OCI-LY1 (cell line): ENCODE measurements at regions not wholly inside any gene's neighbourhood (a gene's known extent, or its start where the extent isn't known, plus 50 kb on each side); places are given as distances from the start of the nearest gene placed in this dataset.

Experiments
- H2AFZ ChIP-seq: fragments of 200-600 bp; sonication (generic), shearing (Covaris generic); 2 replicates; pipeline ENCODE4 v1.6.0; 2014; ENCODE audit warnings: antibody characterized with exemption, mild to moderate bottlenecking, low read length
- H3F3A ChIP-seq: fragments of 200-600 bp; sonication (generic), shearing (Covaris generic); 2 replicates; pipeline ENCODE4 v1.6.0; 2014; ENCODE audit warnings: mild to moderate bottlenecking, antibody characterized with exemption, low read length, moderate library complexity; ENCODE audit not compliant: insufficient read depth
- H3K27ac ChIP-seq: fragments of 200-600 bp; sonication (generic); 2 replicates; pipeline ENCODE4 v1.5.1; 2014; ENCODE audit warnings: low read length, mixed run types, mild to moderate bottlenecking, low read depth; ENCODE audit not compliant: poor library complexity, severe bottlenecking
- H3K27me3 ChIP-seq: fragments of 200-600 bp; sonication (generic); 2 replicates; pipeline ENCODE4 v1.6.0; 2014; ENCODE audit warnings: antibody characterized with exemption, mild to moderate bottlenecking, low read length, moderate library complexity; ENCODE audit not compliant: insufficient read depth
- H3K36me3 ChIP-seq: fragments of 200-600 bp; sonication (generic); 2 replicates; pipeline ENCODE4 v1.6.1; 2014; ENCODE audit warnings: mild to moderate bottlenecking, antibody characterized with exemption, low read length, moderate library complexity, mixed read lengths; ENCODE audit not compliant: insufficient read depth
- H3K4me1 ChIP-seq: fragments of 200-600 bp; sonication (generic); 2 replicates; pipeline ENCODE4 v1.5.1; 2014; ENCODE audit warnings: mild to moderate bottlenecking, low read length, moderate library complexity; ENCODE audit not compliant: insufficient read depth, severe bottlenecking
- H3K4me2 ChIP-seq: fragments of 200-600 bp; sonication (generic), shearing (Covaris generic); 2 replicates; pipeline ENCODE4 v1.6.1; 2014; ENCODE audit warnings: low read length
- H3K4me3 ChIP-seq: fragments of 200-600 bp; sonication (generic); 2 replicates; pipeline ENCODE4 v1.5.1; 2014; ENCODE audit warnings: low read length, low read depth, mild to moderate bottlenecking, mixed read lengths; ENCODE audit not compliant: poor library complexity, severe bottlenecking
- H3K79me2 ChIP-seq: fragments of 200-600 bp; shearing (Covaris generic); 2 replicates; pipeline ENCODE4 v1.6.1; 2016; ENCODE audit warnings: mixed run types, low read length, mixed read lengths; ENCODE audit not compliant: insufficient read depth
- H3K9ac ChIP-seq: fragments of 200-600 bp; sonication (generic), shearing (Covaris generic); 2 replicates; pipeline ENCODE4 v1.6.1; 2014; ENCODE audit warnings: mild to moderate bottlenecking, low read length, mixed read lengths
- H3K9me2 ChIP-seq: fragments of 200-600 bp; sonication (generic), shearing (Covaris generic); 2 replicates; pipeline ENCODE4 v1.6.1; 2014; ENCODE audit warnings: low read depth, mild to moderate bottlenecking, low read length, mixed read lengths
- H3K9me3 ChIP-seq: fragments of 200-600 bp; shearing (Covaris generic); 2 replicates; pipeline ENCODE4 v1.6.1; 2014; ENCODE audit warnings: low read length, mixed read lengths
- H4K20me1 ChIP-seq: fragments of 200-600 bp; sonication (generic), shearing (Covaris generic); 2 replicates; pipeline ENCODE4 v1.6.0; 2016; ENCODE audit warnings: mild to moderate bottlenecking, low read length; ENCODE audit not compliant: insufficient read depth
- CTCF ChIP-seq: fragments of 200-600 bp; sonication (generic), shearing (Covaris generic); IDR thresholded peaks from 2 replicates; pipeline ENCODE4 v1.5.1; 2017; ENCODE audit warnings: mild to moderate bottlenecking, antibody characterized with exemption, low read length, moderate library complexity, mixed read lengths
- EZH2 ChIP-seq: fragments of 200-600 bp; sonication (generic), shearing (Covaris generic); IDR thresholded peaks from 2 replicates; pipeline ENCODE4 v1.8.0; 2017; ENCODE audit warnings: borderline replicate concordance, mixed run types, mild to moderate bottlenecking, antibody characterized with exemption, low read length, moderate library complexity, mixed read lengths

GRCh38 chr3:177488740-177489139, 291.5 kb upstream of the TBL1XR1 start:
- H3K27ac ChIP-seq: no peak overlapping the region
- no peaks in the 10 kb centered on the region for H3K27me3 ChIP-seq
- no peaks in the 10 kb centered on the region for H3K79me2 ChIP-seq
- no peaks in the 10 kb centered on the region for H3K4me1 ChIP-seq
- no peaks in the 10 kb centered on the region for H3K36me3 ChIP-seq
- no peaks in the 10 kb centered on the region for H4K20me1 ChIP-seq
- H3F3A ChIP-seq: no peaks in the 10 kb centered on the region
- H2AFZ ChIP-seq: no peak overlapping the region
- no peak for TF ChIP-seq CTCF
- no peak for TF ChIP-seq EZH2
- H3K4me2 ChIP-seq: no peak overlapping the region
- no peaks in the 10 kb centered on the region for H3K9me2 ChIP-seq
- no peaks in the 10 kb centered on the region; the same call in 1 of the 2 replicates for H3K9me3 ChIP-seq
- H3K9ac ChIP-seq: no peak overlapping the region
- H3K4me3 ChIP-seq: no peak overlapping the region

DNA sequence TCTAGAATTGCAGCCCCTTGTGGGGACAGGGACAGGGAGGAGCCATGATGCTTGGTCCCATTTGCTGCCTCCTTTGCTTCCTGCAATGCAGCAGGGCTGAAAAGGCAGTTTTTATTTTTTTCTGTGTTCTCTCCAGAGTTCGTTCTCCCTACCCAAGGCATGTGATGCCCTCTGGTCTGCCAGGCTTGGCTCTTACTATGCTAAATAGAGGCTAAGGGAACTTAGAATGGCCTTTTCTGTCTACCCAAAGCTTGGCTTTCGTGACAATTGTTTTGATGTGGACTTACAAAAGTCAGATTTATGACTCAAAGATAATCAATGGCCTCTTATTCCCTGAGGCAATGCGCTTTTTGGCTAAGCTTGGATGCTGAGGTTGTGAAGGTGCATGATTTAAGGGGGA, 293.3 kb upstream of the TBL1XR1 start:
- no peaks in the 10 kb centered on the region for H3K9me2 ChIP-seq
- no peaks in the 10 kb centered on the region for H4K20me1 ChIP-seq
- H3K36me3 ChIP-seq: no peaks in the 10 kb centered on the region
- H3K27ac ChIP-seq: no peak overlapping the region
- H3K27me3 ChIP-seq: no peaks in the 10 kb centered on the region
- no peaks in the 10 kb centered on the region for H3F3A ChIP-seq
- no peak overlapping the region for H2AFZ ChIP-seq
- H3K4me2 ChIP-seq: no peak overlapping the region
- H3K79me2 ChIP-seq: no peaks in the 10 kb centered on the region
- TF ChIP-seq EZH2 (no peak), CTCF (no peak)
- no peaks in the 10 kb centered on the region for H3K9me3 ChIP-seq
- H3K4me3 ChIP-seq: no peak overlapping the region
- H3K4me1 ChIP-seq: no peaks in the 10 kb centered on the region
- no peak overlapping the region for H3K9ac ChIP-seq

- Histone ChIP-seq H2AFZ (no peak overlapping the region), H4K20me1 (no peaks in the 10 kb centered on the region), H3K36me3 (no peaks in the 10 kb centered on the region), H3K4me3 (no peak overlapping the region), H3K9ac (no peak overlapping the region), H3K79me2 (no peaks in the 10 kb centered on the region), H3K4me2 (no peak overlapping the region), H3K27ac (no peak overlapping the region), H3K9me3 (no peaks in the 10 kb centered on the region), H3K27me3 (no peaks in the 10 kb centered on the region), H3F3A (no peaks in the 10 kb centered on the region), H3K4me1 (no peaks in the 10 kb centered on the region), H3K9me2 (no peaks in the 10 kb centered on the region)
- TF ChIP-seq CTCF (no peak), EZH2 (no peak)
Measured at GRCh38 chr3:177491296-177492032, 294.2 kb upstream of the TBL1XR1 start.
